IMR-90 (cell line): ENCODE measurements at regions not wholly inside any gene's neighbourhood (a gene's known extent, or its start where the extent isn't known, plus 50 kb on each side); places are given as distances from the start of the nearest gene placed in this dataset.

Experiments
- ATAC-seq: fragments of 200-7000 bp; cut with Tn5 transposase; 2 replicates; pipeline ENCODE4 v1.9.1; 2020; ENCODE audit warnings: low read depth, mild to moderate bottlenecking, moderate library complexity
- BruUV-seq: library from RNA; stranded (reverse); fragments of 400-500 nt; replicated peaks from 2 replicates; lab custom pipeline; 2021; lab: Mats Ljungman, UMichigan
- CTCF ChIA-PET: fragments of 300-600 bp; formaldehyde crosslinking; extraction: SDS; loops from one replicate; lab custom pipeline; 2021; ENCODE audit warnings: antibody characterized with exemption; lab: Yijun Ruan, JAX
- POLR2A ChIA-PET: fragments of 300-600 bp; sonication (Branson Sonifier 250); formaldehyde crosslinking; loops from one replicate; lab custom pipeline; 2022; ENCODE audit warnings: antibody characterized with exemption; ENCODE audit not compliant: unreplicated experiment; lab: Charles Lee
- DNase-seq: peaks from one replicate; pipeline ENCODE4 v3.0.0; 2013
- H2AFZ ChIP-seq: replicated peaks from 2 replicates; pipeline ENCODE3; 2013; ENCODE audit warnings: low read length, mild to moderate bottlenecking; ENCODE audit not compliant: poor library complexity
- H2AK5ac ChIP-seq: 2 replicates; pipeline ENCODE4 v1.6.1; 2013; ENCODE audit warnings: low read depth, low read length, inconsistent platforms
- H2AK9ac ChIP-seq: replicated peaks from 2 replicates; pipeline ENCODE3; 2013; ENCODE audit warnings: mild to moderate bottlenecking, low read depth, low read length, moderate library complexity; ENCODE audit not compliant: poor library complexity
- H2BK120ac ChIP-seq: 2 replicates; pipeline ENCODE4 v1.6.1; 2013; ENCODE audit warnings: low read depth, low read length, inconsistent platforms
- H2BK15ac ChIP-seq: 3 replicates; pipeline ENCODE4 v1.6.1; 2013; ENCODE audit warnings: low read depth, low read length, inconsistent platforms
- H2BK20ac ChIP-seq: 2 replicates; pipeline ENCODE4 v1.6.1; 2013; ENCODE audit warnings: low read depth, mild to moderate bottlenecking, inconsistent platforms, low read length, moderate library complexity
- H2BK5ac ChIP-seq: 2 replicates; pipeline ENCODE4 v1.6.1; 2013; ENCODE audit warnings: mild to moderate bottlenecking, low read depth, low read length, inconsistent platforms; ENCODE audit not compliant: poor library complexity, severe bottlenecking
- H3K14ac ChIP-seq: replicated peaks from 2 replicates; pipeline ENCODE4 v1.6.1; 2013; ENCODE audit warnings: low read depth, low read length, inconsistent platforms
- H3K18ac ChIP-seq: 2 replicates; pipeline ENCODE4 v1.6.1; 2013; ENCODE audit warnings: low read depth, low read length, control low read depth
- H3K23ac ChIP-seq: 2 replicates; pipeline ENCODE4 v1.6.1; 2013; ENCODE audit warnings: low read depth, low read length, inconsistent platforms
- H3K27ac ChIP-seq: 2 replicates; pipeline ENCODE4 v1.5.1; 2013; ENCODE audit warnings: mild to moderate bottlenecking, control low read depth, low read length; ENCODE audit not compliant: insufficient read depth
- H3K27me3 ChIP-seq: 2 replicates; pipeline ENCODE4 v1.6.1; 2013; ENCODE audit warnings: low read length; ENCODE audit not compliant: control insufficient read depth, insufficient read depth
- H3K36me3 ChIP-seq: 2 replicates; pipeline ENCODE4 v1.6.1; 2013; ENCODE audit warnings: low read length, mixed read lengths; ENCODE audit not compliant: control insufficient read depth, insufficient read depth
- H3K4ac ChIP-seq: 2 replicates; pipeline ENCODE4 v1.6.1; 2013; ENCODE audit warnings: low read depth, low read length, inconsistent platforms
- H3K4me1 ChIP-seq: 2 replicates; pipeline ENCODE4 v1.6.1; 2013; ENCODE audit warnings: low read length, mixed read lengths; ENCODE audit not compliant: control insufficient read depth, insufficient read depth
- H3K4me2 ChIP-seq: 2 replicates; pipeline ENCODE4 v1.6.1; 2013; ENCODE audit warnings: low read depth, mild to moderate bottlenecking, control low read depth, low read length, moderate library complexity
- H3K4me3 ChIP-seq: 2 replicates; pipeline ENCODE4 v1.5.1; 2013; ENCODE audit warnings: low read depth, mild to moderate bottlenecking, control low read depth, low read length, moderate library complexity; ENCODE audit not compliant: insufficient read depth
- H3K56ac ChIP-seq: 2 replicates; pipeline ENCODE4 v1.6.1; 2013; ENCODE audit warnings: low read length, inconsistent platforms; ENCODE audit not compliant: insufficient read depth; ENCODE audit errors: extremely low read depth
- H3K79me1 ChIP-seq, 2 experiments: 2 replicates each; pipeline ENCODE4 v1.6.1; 2013; ENCODE audit warnings: low read length in 2 of 2, inconsistent platforms in 1 of 2, low read depth in 1 of 2
- H3K9ac ChIP-seq: 2 replicates; pipeline ENCODE4 v1.6.1; 2013; ENCODE audit warnings: low read depth, low read length, control low read depth
- H3K9me1 ChIP-seq: 2 replicates; pipeline ENCODE4 v1.6.1; 2013; ENCODE audit warnings: low read length, inconsistent platforms; ENCODE audit not compliant: insufficient read depth
- H3K9me3 ChIP-seq: 2 replicates; pipeline ENCODE4 v1.6.1; 2013; ENCODE audit warnings: low read length; ENCODE audit not compliant: control insufficient read depth, insufficient read depth
- H4K20me1 ChIP-seq: 2 replicates; pipeline ENCODE4 v1.6.1; 2013; ENCODE audit warnings: low read length, inconsistent platforms; ENCODE audit not compliant: insufficient read depth
- H4K5ac ChIP-seq: 2 replicates; pipeline ENCODE4 v1.6.1; 2013; ENCODE audit warnings: mild to moderate bottlenecking, low read depth, low read length, control low read depth
- H4K8ac ChIP-seq, 2 experiments: 2 replicates each; pipeline ENCODE4 v1.6.1; 2013; ENCODE audit warnings: low read depth in 2 of 2, low read length in 2 of 2, control low read depth in 1 of 2, inconsistent platforms in 1 of 2
- H4K91ac ChIP-seq: 2 replicates; pipeline ENCODE4 v1.6.1; 2013; ENCODE audit warnings: low read depth, low read length, inconsistent platforms; ENCODE audit not compliant: insufficient read depth
- BHLHE40 ChIP-seq: fragments of 150-350 bp; IDR thresholded peaks from 2 replicates; pipeline ENCODE4 v1.6.1; 2016; ENCODE audit warnings: mild to moderate bottlenecking, low read depth, low read length
- CEBPB ChIP-seq: IDR thresholded peaks from 2 replicates; pipeline ENCODE4 v1.6.1; 2012; ENCODE audit warnings: low read depth, low read length, improper control_type of control experiment
- CHD1 ChIP-seq: IDR thresholded peaks from 2 replicates; pipeline ENCODE4 v1.6.1; 2012; ENCODE audit warnings: low read depth, low read length, improper control_type of control experiment
- FOS ChIP-seq: fragments of 150-350 bp; IDR thresholded peaks from 2 replicates; pipeline ENCODE4 v1.6.1; 2016; ENCODE audit warnings: low read depth, low read length
- MAFK ChIP-seq: IDR thresholded peaks from 2 replicates; pipeline ENCODE4 v1.6.1; 2012; ENCODE audit warnings: low read depth, low read length, improper control_type of control experiment
- MAZ ChIP-seq: IDR thresholded peaks from 2 replicates; pipeline ENCODE4 v1.6.1; 2012; ENCODE audit warnings: low read depth, mild to moderate bottlenecking, low read length, improper control_type of control experiment, moderate library complexity, borderline replicate concordance
- MXI1 ChIP-seq: IDR thresholded peaks from 2 replicates; pipeline ENCODE4 v1.6.1; 2012; ENCODE audit warnings: low read depth, mild to moderate bottlenecking, low read length, moderate library complexity, borderline replicate concordance
- NFE2L2 ChIP-seq: fragments of 150-350 bp; IDR thresholded peaks from 2 replicates; pipeline ENCODE4 v1.6.1; 2016; ENCODE audit warnings: low read depth, mild to moderate bottlenecking, low read length
- POLR2A ChIP-seq: IDR thresholded peaks from 2 replicates; pipeline ENCODE4 v1.6.1; 2012; ENCODE audit warnings: mild to moderate bottlenecking, low read depth, low read length
- RAD21 ChIP-seq: IDR thresholded peaks from 2 replicates; pipeline ENCODE4 v1.6.1; 2012; ENCODE audit warnings: low read length, improper control_type of control experiment
- RCOR1 ChIP-seq: IDR thresholded peaks from 2 replicates; pipeline ENCODE4 v1.6.1; 2012; ENCODE audit warnings: mild to moderate bottlenecking, low read length, improper control_type of control experiment; ENCODE audit not compliant: insufficient replicate concordance
- RFX5 ChIP-seq: IDR thresholded peaks from 2 replicates; pipeline ENCODE4 v1.8.0; 2012; ENCODE audit warnings: low read depth, mild to moderate bottlenecking, low read length, moderate library complexity
- SMC3 ChIP-seq: fragments of 150-350 bp; IDR thresholded peaks from 2 replicates; pipeline ENCODE4 v1.6.1; 2016; ENCODE audit warnings: low read depth, mild to moderate bottlenecking, antibody characterized with exemption, low read length, moderate library complexity
- USF2 ChIP-seq: fragments of 150-350 bp; IDR thresholded peaks from 2 replicates; pipeline ENCODE4 v1.6.1; 2017; ENCODE audit warnings: mild to moderate bottlenecking, antibody characterized with exemption, low read length, low read depth
- WGBS, 2 experiments: methylation state at CpG; one replicate each; pipeline versions ENCODE4 v1.1.5 to v1.1.7; 2013; ENCODE audit warnings: missing lambda C conversion rate in 2 of 2; ENCODE audit not compliant: insufficient read length in 1 of 2; ENCODE audit errors: extremely low coverage in 2 of 2; 5-methylcytosine and 5-hydroxymethylcytosine counted together
- dilution Hi-C: fragments of 300-500 bp; cut with HindIII; formaldehyde crosslinking; loops from one replicate; pipeline ENCODE4 v1.14.3; 2018; ENCODE audit warnings: low sequenced_read_pairs; ENCODE audit not compliant: unreplicated experiment
- in situ Hi-C: fragments of 300-500 bp; cut with MboI; formaldehyde crosslinking; loops from 3 replicates; pipeline ENCODE4 v1.14.3; 2019; ENCODE audit warnings: low sequenced_read_pairs, inconsistent platforms, mixed read lengths
- intact Hi-C: fragments of 100-400 bp; cut with micrococcal nuclease; formaldehyde crosslinking; loops from 2 replicates; pipeline ENCODE4 v1.10.0; 2022
- TF ChIP-seq, protein P1 (sequence below): conservative IDR thresholded peaks from 2 replicates; pipeline ENCODE4 v1.5.1; 2012; ENCODE audit warnings: mild to moderate bottlenecking, low read depth, low read length, improper control_type of control experiment
- TF ChIP-seq, protein P2 (sequence below): fragments of 150-350 bp; IDR thresholded peaks from 2 replicates; pipeline ENCODE4 v1.6.1; 2016; ENCODE audit warnings: low read depth, mild to moderate bottlenecking, low read length, moderate library complexity, borderline replicate concordance

- in situ Hi-C loops (no loop called here), intact Hi-C loops (no loop called here), dilution Hi-C loops (no loop called here)
- DNase-seq (no peak), ATAC-seq (no peak)
- no peak overlapping the region for H3K27ac ChIP-seq
- H2BK20ac ChIP-seq, result no peak overlapping the region
- no peak overlapping the region for H3K4ac ChIP-seq
- H3K9me1 ChIP-seq, result no peaks in the 10 kb centered on the region
- no peak overlapping the region for H3K56ac ChIP-seq
- H3K27me3 ChIP-seq, result no peaks in the 10 kb centered on the region
- no peak overlapping the region for H3K4me2 ChIP-seq
- CTCF ChIA-PET, result no interaction called here
- TF ChIP-seq SMC3, result no peak
- TF ChIP-seq, protein P1, sequence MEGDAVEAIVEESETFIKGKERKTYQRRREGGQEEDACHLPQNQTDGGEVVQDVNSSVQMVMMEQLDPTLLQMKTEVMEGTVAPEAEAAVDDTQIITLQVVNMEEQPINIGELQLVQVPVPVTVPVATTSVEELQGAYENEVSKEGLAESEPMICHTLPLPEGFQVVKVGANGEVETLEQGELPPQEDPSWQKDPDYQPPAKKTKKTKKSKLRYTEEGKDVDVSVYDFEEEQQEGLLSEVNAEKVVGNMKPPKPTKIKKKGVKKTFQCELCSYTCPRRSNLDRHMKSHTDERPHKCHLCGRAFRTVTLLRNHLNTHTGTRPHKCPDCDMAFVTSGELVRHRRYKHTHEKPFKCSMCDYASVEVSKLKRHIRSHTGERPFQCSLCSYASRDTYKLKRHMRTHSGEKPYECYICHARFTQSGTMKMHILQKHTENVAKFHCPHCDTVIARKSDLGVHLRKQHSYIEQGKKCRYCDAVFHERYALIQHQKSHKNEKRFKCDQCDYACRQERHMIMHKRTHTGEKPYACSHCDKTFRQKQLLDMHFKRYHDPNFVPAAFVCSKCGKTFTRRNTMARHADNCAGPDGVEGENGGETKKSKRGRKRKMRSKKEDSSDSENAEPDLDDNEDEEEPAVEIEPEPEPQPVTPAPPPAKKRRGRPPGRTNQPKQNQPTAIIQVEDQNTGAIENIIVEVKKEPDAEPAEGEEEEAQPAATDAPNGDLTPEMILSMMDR, result no peak
- TF ChIP-seq RCOR1, result no peak
- TF ChIP-seq RFX5, result no peak
- no peak for TF ChIP-seq RAD21
- TF ChIP-seq FOS, result no peak
- TF ChIP-seq CHD1, result no peak
- TF ChIP-seq NFE2L2, result no peak
- TF ChIP-seq BHLHE40, result no peak
- TF ChIP-seq MAFK, result no peak
- TF ChIP-seq MXI1, result no peak
- no peak for TF ChIP-seq POLR2A
- no peak for TF ChIP-seq MAZ
- TF ChIP-seq USF2, result no peak
- TF ChIP-seq, protein P2, sequence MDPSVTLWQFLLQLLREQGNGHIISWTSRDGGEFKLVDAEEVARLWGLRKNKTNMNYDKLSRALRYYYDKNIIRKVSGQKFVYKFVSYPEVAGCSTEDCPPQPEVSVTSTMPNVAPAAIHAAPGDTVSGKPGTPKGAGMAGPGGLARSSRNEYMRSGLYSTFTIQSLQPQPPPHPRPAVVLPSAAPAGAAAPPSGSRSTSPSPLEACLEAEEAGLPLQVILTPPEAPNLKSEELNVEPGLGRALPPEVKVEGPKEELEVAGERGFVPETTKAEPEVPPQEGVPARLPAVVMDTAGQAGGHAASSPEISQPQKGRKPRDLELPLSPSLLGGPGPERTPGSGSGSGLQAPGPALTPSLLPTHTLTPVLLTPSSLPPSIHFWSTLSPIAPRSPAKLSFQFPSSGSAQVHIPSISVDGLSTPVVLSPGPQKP, result no peak
- no peak for TF ChIP-seq CEBPB
- no peaks in the 10 kb centered on the region for H3K79me1 ChIP-seq
- H2AFZ ChIP-seq, result no peak overlapping the region
- WGBS, 2 experiments, result no CpG with 5 or more reads among the region's 4 CpGs
- H2BK15ac ChIP-seq, result no peak overlapping the region
- no peaks in the 10 kb centered on the region for H4K20me1 ChIP-seq
- no peak overlapping the region for H2BK120ac ChIP-seq
- H4K8ac ChIP-seq, result no peak overlapping the region
- H3K18ac ChIP-seq, result no peak overlapping the region
- H3K23ac ChIP-seq, result no peak overlapping the region
- no peak overlapping the region for H3K14ac ChIP-seq
- no peak overlapping the region for H4K5ac ChIP-seq
- H2AK9ac ChIP-seq, result no peak overlapping the region
- POLR2A ChIA-PET, result no interaction called here
- no peak overlapping the region for H4K91ac ChIP-seq
- BruUV-seq, result no TSS peak
- peaks cover 4% of the 10 kb centered on the region; the same call in 1 of the 2 replicates for H3K9me3 ChIP-seq
- no peak overlapping the region for H2BK5ac ChIP-seq
- H3K4me3 ChIP-seq, result no peak overlapping the region
- H2AK5ac ChIP-seq, result no peak overlapping the region
- no peaks in the 10 kb centered on the region for H3K4me1 ChIP-seq
- H3K36me3 ChIP-seq, result no peaks in the 10 kb centered on the region
- H3K9ac ChIP-seq, result no peak overlapping the region
Measured at GRCh38 chr12:127412866-127413265, 854.1 kb upstream of the TMEM132C start.
